Subcutaneous abdominal adipose tissue (tissue), 5 donors: ENCODE measurements at regions not wholly inside any gene's neighbourhood (a gene's known extent, or its start where the extent isn't known, plus 50 kb on each side); places are given as distances from the start of the nearest gene placed in this dataset.

Experiments
- H3K27ac ChIP-seq: one replicate; pipeline ENCODE4 v1.7.0; 2013; ENCODE audit warnings: low read depth, mild to moderate bottlenecking, inconsistent platforms, low read length, moderate library complexity
- H3K27me3 ChIP-seq, 5 donors: one replicate each; pipeline ENCODE4 v1.7.0; 2013; ENCODE audit warnings: low read length in 5 of 5, inconsistent platforms in 1 of 5; ENCODE audit not compliant: control insufficient read depth in 5 of 5, insufficient read depth in 4 of 5
- H3K36me3 ChIP-seq, 5 donors: one replicate each; pipeline ENCODE4 v1.7.0; 2013; ENCODE audit warnings: low read length in 5 of 5; ENCODE audit not compliant: control insufficient read depth in 5 of 5, insufficient read depth in 5 of 5
- H3K4me1 ChIP-seq, 5 donors: one replicate each; pipeline ENCODE4 v1.7.0; 2013; ENCODE audit warnings: low read length in 5 of 5, mild to moderate bottlenecking in 3 of 5, moderate library complexity in 1 of 5; ENCODE audit not compliant: control insufficient read depth in 5 of 5, insufficient read depth in 5 of 5
- H3K4me3 ChIP-seq, 5 donors: one replicate each; pipeline ENCODE4 v1.7.0; 2013; ENCODE audit warnings: low read length in 5 of 5, low read depth in 1 of 5
- H3K9ac ChIP-seq, 5 donors: one replicate each; pipeline ENCODE4 v1.7.0; 2013; ENCODE audit warnings: low read length in 5 of 5, mild to moderate bottlenecking in 4 of 5, moderate library complexity in 3 of 5
- H3K9me3 ChIP-seq, 5 donors: one replicate each; pipeline ENCODE4 v1.7.0; 2013; ENCODE audit warnings: low read length in 5 of 5; ENCODE audit not compliant: control insufficient read depth in 5 of 5
- donor health status: healthy.
- donor health status: healthy.
- donor health status: healthy.
- donor health status: healthy.
- donor health status: healthy.

GRCh38 chr3:135869439-135870105 lies 96.0 kb upstream of the PPP2R3A start:
- Histone ChIP-seq H3K4me1 (no peaks in the 10 kb centered on the region), H3K27me3 (no peaks in the 10 kb centered on the region), H3K27ac (no peak overlapping the region), H3K4me3 (no peak overlapping the region), H3K9ac (no peak overlapping the region), H3K9me3 (peaks cover 0 to 12% (median 8%) of the 10 kb centered on the region in 5 donors), H3K36me3 (no peaks in the 10 kb centered on the region)

GRCh38 chr3:135871311-135871710 lies 94.2 kb upstream of the PPP2R3A start:
- Histone ChIP-seq H3K27ac (no peak overlapping the region), H3K9ac (no peak overlapping the region), H3K27me3 (no peaks in the 10 kb centered on the region), H3K9me3 (peaks cover 0 to 12% (median 8%) of the 10 kb centered on the region in 5 donors), H3K4me1 (no peaks in the 10 kb centered on the region), H3K36me3 (no peaks in the 10 kb centered on the region), H3K4me3 (no peak overlapping the region)

- H3K4me1 ChIP-seq: no peaks in the 10 kb centered on the region
- no peak overlapping the region for H3K27ac ChIP-seq
- H3K9ac ChIP-seq: no peak overlapping the region
- no peaks in the 10 kb centered on the region for H3K27me3 ChIP-seq
- H3K9me3 ChIP-seq: peaks cover 0 to 12% (median 8%) of the 10 kb centered on the region in 5 donors
- H3K4me3 ChIP-seq: no peak overlapping the region
- H3K36me3 ChIP-seq: no peaks in the 10 kb centered on the region
Measured at GRCh38 chr3:135874035-135874434, 91.5 kb upstream of the PPP2R3A start.

GRCh38 chr3:135878501-135878900 lies 87.0 kb upstream of the PPP2R3A start:
- H3K27ac ChIP-seq: no peak overlapping the region
- H3K27me3 ChIP-seq: no peaks in the 10 kb centered on the region
- no peaks in the 10 kb centered on the region for H3K36me3 ChIP-seq
- H3K9ac ChIP-seq: no peak overlapping the region
- H3K9me3 ChIP-seq: peaks cover 0 to 12% (median 3%) of the 10 kb centered on the region in 5 donors
- no peaks in the 10 kb centered on the region for H3K4me1 ChIP-seq
- H3K4me3 ChIP-seq: no peak overlapping the region

- Histone ChIP-seq H3K9me3 (no peaks in the 10 kb centered on the region), H3K36me3 (no peaks in the 10 kb centered on the region), H3K27me3 (no peaks in the 10 kb centered on the region), H3K4me1 (no peaks in the 10 kb centered on the region), H3K27ac (no peak overlapping the region), H3K4me3 (no peak overlapping the region), H3K9ac (no peak overlapping the region)
Measured at GRCh38 chr3:135885885-135886284, 79.6 kb upstream of the PPP2R3A start.

GRCh38 chr3:135887220-135887619 lies 78.3 kb upstream of the PPP2R3A start:
- Histone ChIP-seq H3K27ac (no peak overlapping the region), H3K9ac (no peak overlapping the region), H3K9me3 (no peaks in the 10 kb centered on the region), H3K36me3 (no peaks in the 10 kb centered on the region), H3K4me1 (no peaks in the 10 kb centered on the region), H3K27me3 (no peaks in the 10 kb centered on the region), H3K4me3 (no peak overlapping the region)

- H3K27me3 ChIP-seq: no peaks in the 10 kb centered on the region
- no peak overlapping the region for H3K4me3 ChIP-seq
- H3K4me1 ChIP-seq: no peaks in the 10 kb centered on the region
- H3K27ac ChIP-seq: no peak overlapping the region
- no peak overlapping the region for H3K9ac ChIP-seq
- H3K9me3 ChIP-seq: no peaks in the 10 kb centered on the region
- no peaks in the 10 kb centered on the region for H3K36me3 ChIP-seq
Measured at GRCh38 chr3:135889443-135889842, 76.1 kb upstream of the PPP2R3A start.

- H3K27me3 ChIP-seq: no peaks in the 10 kb centered on the region
- H3K9me3 ChIP-seq: no peaks in the 10 kb centered on the region
- no peak overlapping the region for H3K9ac ChIP-seq
- H3K36me3 ChIP-seq: no peaks in the 10 kb centered on the region
- H3K4me3 ChIP-seq: no peak overlapping the region
- no peak overlapping the region for H3K27ac ChIP-seq
- H3K4me1 ChIP-seq: no peaks in the 10 kb centered on the region
Measured at GRCh38 chr3:135891121-135891520, 74.4 kb upstream of the PPP2R3A start.

GRCh38 chr3:135895106-135895733 lies 70.3 kb upstream of the PPP2R3A start:
- Histone ChIP-seq H3K36me3 (no peaks in the 10 kb centered on the region), H3K27ac (no peak overlapping the region), H3K9ac (no peak overlapping the region), H3K27me3 (no peaks in the 10 kb centered on the region), H3K4me3 (no peak overlapping the region), H3K4me1 (no peaks in the 10 kb centered on the region), H3K9me3 (no peaks in the 10 kb centered on the region)

- Histone ChIP-seq H3K4me3 (no peak overlapping the region), H3K9me3 (no peaks in the 10 kb centered on the region), H3K27ac (no peak overlapping the region), H3K4me1 (no peaks in the 10 kb centered on the region), H3K36me3 (no peaks in the 10 kb centered on the region), H3K27me3 (no peaks in the 10 kb centered on the region), H3K9ac (no peak overlapping the region)
Measured at GRCh38 chr3:135895734-135896121, 69.8 kb upstream of the PPP2R3A start.
